Mucosa of descending colon (tissue), 3 donors: ENCODE measurements at regions not wholly inside any gene's neighbourhood (a gene's known extent, or its start where the extent isn't known, plus 50 kb on each side); places are given as distances from the start of the nearest gene placed in this dataset.
"Not testable (repeated sequence)": the region's sequence is repeated elsewhere in the genome, so short reads cannot be mapped to it uniquely, and the experiment has no call there.

Experiments used
- ATAC-seq: fragments of 200-7000 bp; cut with Tn5 transposase; one replicate; pipeline ENCODE4 v1.9.1; 2020; ENCODE audit warnings: mild to moderate bottlenecking, moderate library complexity
- DNase-seq, 3 donors: peaks; one replicate each; pipeline ENCODE4 v3.0.0-alpha.2; 2020
- H3K36me3 ChIP-seq: fragments of 200-600 bp; one replicate; pipeline ENCODE4 v1.8.0; 2021; ENCODE audit warnings: low read depth, mild to moderate bottlenecking
- H3K4me1 ChIP-seq: fragments of 200-600 bp; one replicate; pipeline ENCODE4 v1.8.0; 2021; ENCODE audit warnings: low read depth, mild to moderate bottlenecking
- H3K4me3 ChIP-seq: fragments of 200-600 bp; one replicate; pipeline ENCODE4 v1.8.0; 2021; ENCODE audit warnings: mild to moderate bottlenecking
- H3K9me3 ChIP-seq: fragments of 200-600 bp; one replicate; pipeline ENCODE4 v1.8.0; 2021; ENCODE audit warnings: mild to moderate bottlenecking
- intact Hi-C, 2 donors: fragments of 100-400 bp; cut with DNase I in 1 of 2; cut with micrococcal nuclease in 1 of 2; formaldehyde crosslinking; loops; one replicate each; pipeline versions ENCODE4 v1.11.0 to v1.11.1; 2022; cut with DNase I, micrococcal nuclease
- TF ChIP-seq, protein P1 (sequence below): fragments of 200-600 bp; IDR thresholded peaks from one replicate; pipeline ENCODE4 v1.8.0; 2022; ENCODE audit warnings: antibody characterized with exemption, mild to moderate bottlenecking
- donor health status: DM: no; HTN: no; CAD: no; lungs with moderate emphysema.
- donor health status: DM: no; HTN: no; CAD: no.
- donor health status: DM: no; HTN: yes; CAD: no.

DNA sequence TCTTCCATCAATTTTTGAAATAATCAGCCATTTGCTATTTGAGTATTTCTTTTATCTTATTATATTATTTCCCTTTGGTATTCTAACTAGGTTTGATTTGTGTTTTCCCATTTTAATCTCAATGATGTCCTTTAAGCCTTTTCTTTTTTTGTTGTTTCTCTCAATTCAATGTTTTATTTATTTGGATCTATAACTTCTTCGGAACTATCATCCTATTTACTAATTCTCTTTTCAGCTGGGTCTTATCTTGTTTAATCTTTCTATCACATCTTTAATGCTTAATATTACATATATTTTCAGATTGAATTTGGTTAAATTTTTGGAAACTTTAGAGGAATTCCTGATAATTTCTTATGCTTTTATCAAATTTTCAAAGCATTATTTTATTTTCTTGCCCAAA is 448.3 kb downstream of the SOX11 start:
- ATAC-seq, result no peak

DNA sequence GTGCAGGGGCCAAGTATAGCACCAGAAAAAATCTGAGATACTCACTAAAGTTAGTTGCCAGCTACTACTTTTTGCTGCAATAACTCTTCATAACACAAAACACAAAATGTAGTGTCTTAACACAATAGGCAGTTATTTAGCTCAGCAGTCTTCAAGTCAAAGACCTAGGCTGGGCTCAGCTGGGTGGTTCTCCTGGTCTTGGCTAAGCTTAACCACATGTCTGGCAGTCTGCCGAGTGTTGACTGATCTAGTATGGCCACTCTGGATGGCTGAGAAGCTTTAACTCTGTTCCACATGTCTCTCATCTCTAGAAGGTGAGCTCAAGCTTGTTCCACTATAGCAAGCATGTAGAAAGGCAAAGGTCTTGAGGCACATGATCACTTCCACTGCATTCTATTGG is 451.6 kb downstream of the SOX11 start:
- intact Hi-C loops, result no loop called here
- Histone ChIP-seq H3K36me3 (no peaks in the 10 kb centered on the region), H3K4me1 (no peaks in the 10 kb centered on the region), H3K4me3 (no peak overlapping the region), H3K9me3 (peaks cover 4% of the 10 kb centered on the region)
- no peak for DNase-seq
- ATAC-seq, result no peak
- TF ChIP-seq, protein P1, sequence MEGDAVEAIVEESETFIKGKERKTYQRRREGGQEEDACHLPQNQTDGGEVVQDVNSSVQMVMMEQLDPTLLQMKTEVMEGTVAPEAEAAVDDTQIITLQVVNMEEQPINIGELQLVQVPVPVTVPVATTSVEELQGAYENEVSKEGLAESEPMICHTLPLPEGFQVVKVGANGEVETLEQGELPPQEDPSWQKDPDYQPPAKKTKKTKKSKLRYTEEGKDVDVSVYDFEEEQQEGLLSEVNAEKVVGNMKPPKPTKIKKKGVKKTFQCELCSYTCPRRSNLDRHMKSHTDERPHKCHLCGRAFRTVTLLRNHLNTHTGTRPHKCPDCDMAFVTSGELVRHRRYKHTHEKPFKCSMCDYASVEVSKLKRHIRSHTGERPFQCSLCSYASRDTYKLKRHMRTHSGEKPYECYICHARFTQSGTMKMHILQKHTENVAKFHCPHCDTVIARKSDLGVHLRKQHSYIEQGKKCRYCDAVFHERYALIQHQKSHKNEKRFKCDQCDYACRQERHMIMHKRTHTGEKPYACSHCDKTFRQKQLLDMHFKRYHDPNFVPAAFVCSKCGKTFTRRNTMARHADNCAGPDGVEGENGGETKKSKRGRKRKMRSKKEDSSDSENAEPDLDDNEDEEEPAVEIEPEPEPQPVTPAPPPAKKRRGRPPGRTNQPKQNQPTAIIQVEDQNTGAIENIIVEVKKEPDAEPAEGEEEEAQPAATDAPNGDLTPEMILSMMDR, result no peak

More for the DNA sequence above, 448.3 kb downstream of the SOX11 start:
- Histone ChIP-seq H3K9me3 (peaks cover 4% of the 10 kb centered on the region), H3K4me1 (no peaks in the 10 kb centered on the region), H3K36me3 (no peaks in the 10 kb centered on the region), H3K4me3 (no peak overlapping the region)
- intact Hi-C loops, result no loop called here
- TF ChIP-seq, protein P1, result no peak
- DNase-seq, result no peak

DNA sequence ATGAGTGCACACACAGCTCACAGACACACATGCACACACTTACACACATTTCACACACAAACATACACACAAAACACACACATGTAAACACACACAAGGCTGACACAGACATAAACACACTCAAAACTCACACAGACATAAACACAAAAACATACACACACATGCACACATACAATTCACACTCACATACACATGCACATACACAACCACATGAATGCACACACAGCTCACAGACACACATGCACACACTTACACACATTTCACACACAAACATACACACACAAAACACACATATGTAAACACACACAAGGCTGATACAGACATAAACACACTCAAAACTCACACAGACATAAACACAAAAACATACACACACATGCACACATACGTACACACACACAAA is 455.0 kb downstream of the SOX11 start:
- ATAC-seq, H3K4me3 ChIP-seq, DNase-seq, H3K36me3 ChIP-seq, H3K9me3 ChIP-seq, H3K4me1 ChIP-seq, intact Hi-C loops: not testable (repeated sequence)

DNA sequence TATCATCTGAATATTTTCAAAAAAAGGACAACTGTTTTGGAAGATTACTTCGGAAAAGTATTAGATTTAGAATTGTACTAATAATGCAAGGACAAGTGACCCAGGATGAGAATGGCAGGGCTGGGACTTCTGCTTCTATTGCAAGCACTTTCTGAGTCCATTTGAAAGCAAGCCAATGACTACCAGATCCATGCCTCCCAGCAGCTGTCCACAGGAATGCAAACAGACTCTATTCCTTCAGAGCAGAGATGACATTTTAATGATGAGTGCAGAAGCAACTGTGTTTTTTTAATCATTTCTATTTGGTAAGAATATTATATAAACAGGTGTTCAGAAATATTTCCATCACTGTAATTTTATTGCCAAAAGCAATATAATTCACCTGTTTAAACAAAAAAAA is 456.7 kb downstream of the SOX11 start:
- intact Hi-C loops, result no loop called here
- no peak overlapping the region for H3K4me3 ChIP-seq
- no peak for ATAC-seq
- no peak for DNase-seq
- H3K4me1 ChIP-seq, result no peaks in the 10 kb centered on the region
- TF ChIP-seq, protein P1, result no peak
- peaks cover 4% of the 10 kb centered on the region for H3K9me3 ChIP-seq
- H3K36me3 ChIP-seq, result no peaks in the 10 kb centered on the region

DNA sequence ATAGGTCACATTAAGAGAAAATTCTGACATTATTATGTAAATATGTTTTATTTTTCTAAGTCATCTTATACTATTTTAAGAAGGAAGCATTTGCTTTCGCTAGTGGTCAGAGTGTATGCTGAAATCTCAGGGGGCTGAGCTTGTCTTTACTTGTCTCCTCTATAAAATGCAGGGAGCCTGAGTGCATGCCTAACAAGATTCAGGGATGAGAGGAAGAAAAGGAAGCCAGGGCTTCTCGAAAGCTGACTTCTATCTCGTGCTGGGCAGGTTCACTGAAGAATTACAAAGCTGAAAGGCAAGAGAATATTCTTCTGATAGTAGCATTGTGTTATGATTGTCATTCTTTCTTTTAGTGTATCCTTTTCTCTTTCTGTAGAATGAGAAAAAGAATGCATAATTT is 467.4 kb downstream of the SOX11 start:
- intact Hi-C loops, result no loop called here
- no peak for DNase-seq
- TF ChIP-seq, protein P1, result no peak
- H3K9me3 ChIP-seq, result no peaks in the 10 kb centered on the region
- no peaks in the 10 kb centered on the region for H3K36me3 ChIP-seq
- H3K4me1 ChIP-seq, result no peaks in the 10 kb centered on the region
- ATAC-seq, result no peak
- no peak overlapping the region for H3K4me3 ChIP-seq

DNA sequence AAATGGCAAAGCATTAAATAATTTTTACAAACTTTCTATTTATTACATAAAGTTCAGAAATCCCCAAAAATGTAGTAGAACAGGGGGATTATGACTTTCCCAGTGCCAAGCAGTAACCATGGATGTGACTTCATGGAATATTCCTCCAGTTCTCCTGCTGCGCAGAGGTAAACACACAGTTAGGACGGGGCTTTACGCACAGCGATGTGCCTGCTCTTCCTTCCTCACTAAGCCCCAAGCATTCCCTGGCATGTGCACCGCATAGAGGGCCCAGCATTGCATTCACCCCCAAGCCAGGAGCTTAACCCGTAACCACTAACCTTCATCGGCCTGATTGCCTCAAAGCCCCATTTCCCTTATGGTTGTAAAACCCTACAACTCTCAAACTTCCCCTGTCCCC is 471.7 kb downstream of the SOX11 start:
- intact Hi-C loops, result no loop called here
- H3K4me3 ChIP-seq, result no peak overlapping the region
- DNase-seq (no peak), ATAC-seq (no peak)
- H3K9me3 ChIP-seq, result no peaks in the 10 kb centered on the region
- no peaks in the 10 kb centered on the region for H3K36me3 ChIP-seq
- H3K4me1 ChIP-seq, result no peaks in the 10 kb centered on the region
- TF ChIP-seq, protein P1, result no peak
